ENCODE measurements at regions not wholly inside any gene's neighbourhood (a gene's known extent, or its start where the extent isn't known, plus 50 kb on each side); places are given as distances from the start of the nearest gene placed in this dataset.

- TF ChIP-seq CTCF (IDR thresholded peaks at IDR 0.05): peak; percentile 20 to 43 (median 30)
- TF ChIP-seq POLR2AphosphoS5 (IDR thresholded peaks at IDR 0.05): no peak
- TF ChIP-seq POLR2A (IDR thresholded peaks at IDR 0.05): no peak
These were observed 166.7 kb downstream of the ZNF621 start for GRCh38 chr3:40691452-40691861.

All from breast epithelium (tissue), 3 donors.